Uterus (tissue), 2 donors: ENCODE measurements at regions not wholly inside any gene's neighbourhood (a gene's known extent, or its start where the extent isn't known, plus 50 kb on each side); places are given as distances from the start of the nearest gene placed in this dataset.

ENCODE experiments used
- POLR2A ChIP-seq, 2 donors: fragments of 450-650 bp; IDR thresholded peaks; one replicate each; pipeline ENCODE4 v1.6.1; 2016; ENCODE audit warnings: antibody characterized with exemption in 2 of 2, mild to moderate bottlenecking in 1 of 2, moderate library complexity in 1 of 2
- TF ChIP-seq, protein P1 (sequence below), 4 experiments: fragments of 200-600 bp in 2 of 4; fragments of 450-650 bp in 2 of 4; sonication (generic) in 2 of 4; IDR thresholded peaks; one replicate each; pipeline ENCODE4 v1.5.1; 2016 to 2019; ENCODE audit warnings: antibody characterized with exemption in 4 of 4, mild to moderate bottlenecking in 2 of 4, moderate library complexity in 1 of 4

DNA sequence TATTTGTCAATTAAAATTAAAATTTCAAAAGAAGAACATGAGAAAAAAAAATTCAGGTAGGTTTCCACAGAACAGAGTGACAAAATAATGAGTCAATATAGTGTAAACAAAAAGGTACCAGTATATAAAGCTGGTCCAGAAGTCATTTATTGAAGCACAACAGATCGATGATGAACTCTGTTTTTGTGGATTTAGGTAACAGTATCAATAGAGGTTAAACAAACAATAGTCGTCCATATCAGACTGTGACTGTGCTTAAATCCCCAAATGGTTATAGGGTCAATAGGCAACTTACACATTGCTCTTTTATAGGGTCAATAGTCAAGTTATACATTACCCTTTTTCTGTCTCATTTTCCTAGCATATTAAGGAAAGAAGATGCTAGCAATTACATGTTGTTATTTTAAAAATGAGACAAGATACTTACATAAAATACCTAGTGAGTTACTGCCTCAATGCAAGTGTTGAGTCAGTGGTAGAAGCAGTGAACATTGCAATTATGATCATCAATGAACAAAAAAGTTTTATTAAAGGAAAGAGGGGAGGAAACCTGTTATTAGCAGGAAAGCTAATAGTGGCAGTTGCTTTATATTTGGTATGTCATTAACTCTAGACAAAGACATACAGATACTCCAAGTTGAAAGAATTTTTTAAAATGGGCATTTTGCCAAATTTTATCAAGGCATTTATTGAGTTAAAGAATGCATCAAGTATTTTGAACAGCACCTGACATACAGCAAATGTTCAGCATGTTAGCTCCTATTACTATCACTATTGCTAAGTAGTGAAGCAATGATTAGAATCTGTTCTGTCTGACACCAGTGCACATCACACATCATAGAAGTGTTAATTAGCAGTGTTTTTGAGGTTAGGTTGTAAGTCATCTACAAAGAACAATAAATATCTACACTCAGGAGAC, 102.9 kb downstream of the CCER1 start:
- TF ChIP-seq, protein P1, sequence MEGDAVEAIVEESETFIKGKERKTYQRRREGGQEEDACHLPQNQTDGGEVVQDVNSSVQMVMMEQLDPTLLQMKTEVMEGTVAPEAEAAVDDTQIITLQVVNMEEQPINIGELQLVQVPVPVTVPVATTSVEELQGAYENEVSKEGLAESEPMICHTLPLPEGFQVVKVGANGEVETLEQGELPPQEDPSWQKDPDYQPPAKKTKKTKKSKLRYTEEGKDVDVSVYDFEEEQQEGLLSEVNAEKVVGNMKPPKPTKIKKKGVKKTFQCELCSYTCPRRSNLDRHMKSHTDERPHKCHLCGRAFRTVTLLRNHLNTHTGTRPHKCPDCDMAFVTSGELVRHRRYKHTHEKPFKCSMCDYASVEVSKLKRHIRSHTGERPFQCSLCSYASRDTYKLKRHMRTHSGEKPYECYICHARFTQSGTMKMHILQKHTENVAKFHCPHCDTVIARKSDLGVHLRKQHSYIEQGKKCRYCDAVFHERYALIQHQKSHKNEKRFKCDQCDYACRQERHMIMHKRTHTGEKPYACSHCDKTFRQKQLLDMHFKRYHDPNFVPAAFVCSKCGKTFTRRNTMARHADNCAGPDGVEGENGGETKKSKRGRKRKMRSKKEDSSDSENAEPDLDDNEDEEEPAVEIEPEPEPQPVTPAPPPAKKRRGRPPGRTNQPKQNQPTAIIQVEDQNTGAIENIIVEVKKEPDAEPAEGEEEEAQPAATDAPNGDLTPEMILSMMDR (IDR thresholded peaks at IDR 0.05), result no peak
- TF ChIP-seq POLR2A (IDR thresholded peaks at IDR 0.05), result no peak
